K562 (cell line): ENCODE measurements at regions not wholly inside any gene's neighbourhood (a gene's known extent, or its start where the extent isn't known, plus 50 kb on each side); places are given as distances from the start of the nearest gene placed in this dataset.

Experiments used
- ATAC-seq: fragments of 200-7000 bp; cut with Tn5 transposase; 3 replicates; pipeline ENCODE4 v1.9.1; 2020; ENCODE audit warnings: moderate library complexity
- BruUV-seq: library from RNA; stranded (reverse); fragments of 400-500 nt; replicated peaks from 2 replicates; lab custom pipeline; 2021; lab: Mats Ljungman, UMichigan
- CTCF ChIA-PET: fragments of 300-600 bp; formaldehyde crosslinking; extraction: SDS; loops from one replicate; lab custom pipeline; 2021; ENCODE audit warnings: low intra/inter-chr PET ratio; lab: Yijun Ruan, JAX
- POLR2A ChIA-PET: fragments of 300-600, 350-650 bp; sonication (Branson Sonifier 250); formaldehyde crosslinking; extraction: SDS; loops from one replicate; lab custom pipeline; 2021; ENCODE audit warnings: antibody characterized with exemption, inconsistent platforms; lab: Yijun Ruan, JAX
- DNase-seq, 4 experiments: peaks; one replicate each; pipeline versions ENCODE4 v3.0.0 to v3.0.0-alpha.2; 2011 to 2018; ENCODE audit warnings: low spot score in 3 of 4, mixed read lengths in 3 of 4; ENCODE audit errors: extremely low read depth in 1 of 4
- FAIRE-seq: peaks from 2 replicates; lab custom pipeline; 2011; peaks lifted over from hg19 to GRCh38; lab: Jason Lieb, UNC
- H2AFZ ChIP-seq: 2 replicates; pipeline ENCODE4 v1.6.0; 2011; ENCODE audit warnings: low read depth, low read length, control low read depth, inconsistent platforms
- H3K27ac ChIP-seq: fragments of 200-600 bp; 3 replicates; pipeline ENCODE4 v1.8.0; 2011; ENCODE audit warnings: low read depth, mild to moderate bottlenecking, control low read depth, inconsistent platforms, low read length, moderate library complexity, mixed read lengths; ENCODE audit errors: extremely low read depth
- H3K27me3 ChIP-seq, 2 experiments: fragments of 300-600 bp in 1 of 2; 2 replicates in 1 of 2; 3 replicates in 1 of 2; pipeline versions ENCODE4 v1.6.0 to v1.8.0; 2011; ENCODE audit warnings: inconsistent platforms in 2 of 2, low read length in 2 of 2, mild to moderate bottlenecking in 1 of 2, mixed read lengths in 1 of 2, moderate library complexity in 1 of 2; ENCODE audit not compliant: control insufficient read depth in 2 of 2, insufficient read depth in 2 of 2
- H3K36me3 ChIP-seq: fragments of 300-600 bp; 3 replicates; pipeline ENCODE4 v1.8.0; 2011; ENCODE audit warnings: mild to moderate bottlenecking, low read length, inconsistent platforms; ENCODE audit not compliant: control insufficient read depth, insufficient read depth
- H3K4me1 ChIP-seq, 2 experiments: fragments of 200-600 bp in 1 of 2; replicated peaks in 1 of 2; 2 replicates in 1 of 2; 3 replicates in 1 of 2; pipeline versions ENCODE4 v1.5.1 to v1.8.0; 2011; ENCODE audit warnings: inconsistent platforms in 2 of 2, low read length in 2 of 2, mild to moderate bottlenecking in 1 of 2, mixed read lengths in 1 of 2, moderate library complexity in 1 of 2; ENCODE audit not compliant: control insufficient read depth in 2 of 2, insufficient read depth in 2 of 2
- H3K4me2 ChIP-seq: 2 replicates; pipeline ENCODE4 v1.6.1; 2011; ENCODE audit warnings: low read length, control low read depth, inconsistent platforms, mixed read lengths; ENCODE audit not compliant: insufficient read depth
- H3K4me3 ChIP-seq: fragments of 200-600 bp; sonication (generic), shearing (Covaris generic); 2 replicates; pipeline ENCODE4 v1.5.1; 2016; ENCODE audit warnings: control low read depth, inconsistent platforms
- H3K79me2 ChIP-seq: fragments of 200-600 bp; 3 replicates; pipeline ENCODE4 v1.8.0; 2011; ENCODE audit warnings: low read length, inconsistent platforms; ENCODE audit not compliant: control insufficient read depth, insufficient read depth
- H3K9ac ChIP-seq, 2 experiments: 2 replicates each; pipeline versions ENCODE4 v1.6.0 to v1.6.1; 2011; ENCODE audit warnings: low read depth in 2 of 2, low read length in 2 of 2, control low read depth in 1 of 2, inconsistent platforms in 1 of 2, mild to moderate bottlenecking in 1 of 2, mixed read lengths in 1 of 2; ENCODE audit not compliant: insufficient read depth in 1 of 2
- H3K9me1 ChIP-seq: one replicate; pipeline ENCODE4 v1.6.0; 2011; ENCODE audit warnings: inconsistent platforms, mild to moderate bottlenecking, low read length, moderate library complexity; ENCODE audit not compliant: control insufficient read depth, insufficient read depth
- H3K9me3 ChIP-seq: replicated peaks from 2 replicates; pipeline ENCODE4 v1.5.1; 2011; ENCODE audit warnings: low read depth, low read length, inconsistent platforms; ENCODE audit not compliant: control insufficient read depth, insufficient read depth
- H4K20me1 ChIP-seq: replicated peaks from 2 replicates; pipeline ENCODE4 v1.6.1; 2011; ENCODE audit warnings: low read length, inconsistent platforms, mixed read lengths; ENCODE audit not compliant: control insufficient read depth, insufficient read depth
- ASH1L ChIP-seq: fragments of 450-650 bp; IDR thresholded peaks from 2 replicates; pipeline ENCODE4 v1.6.1; 2018; ENCODE audit warnings: borderline replicate concordance, mild to moderate bottlenecking, low read depth; ENCODE audit not compliant: partially characterized antibody
- CEBPZ ChIP-seq: fragments of 150-350 bp; IDR thresholded peaks from 2 replicates; pipeline ENCODE4 v1.6.1; 2014; ENCODE audit warnings: low read depth, mild to moderate bottlenecking, low read length, borderline replicate concordance
- GABPA ChIP-seq: fragments of 200-800 bp; sonication (Bioruptor generic); conservative IDR thresholded peaks from 2 replicates; pipeline ENCODE4 v1.6.1; 2016; ENCODE audit warnings: low read depth, missing genetic modification characterization, missing compliant biosample characterization
- GTF2F1 ChIP-seq: IDR thresholded peaks from 2 replicates; pipeline ENCODE4 v1.6.1; 2011; ENCODE audit warnings: low read depth, low read length, improper control_type of control experiment
- HES1 ChIP-seq: fragments of 450-650 bp; IDR thresholded peaks from 2 replicates; pipeline ENCODE4 v1.6.1; 2016; ENCODE audit warnings: low read depth, mild to moderate bottlenecking, moderate library complexity
- HNRNPH1 ChIP-seq: fragments of 200-400 bp; formaldehyde crosslinking; optimal IDR thresholded peaks from 2 replicates; pipeline ENCODE3; 2017; ENCODE audit warnings: low read depth, mild to moderate bottlenecking, low read length, moderate library complexity
- JUN ChIP-seq, 2 experiments: sonication (generic) in 1 of 2; formaldehyde crosslinking in 1 of 2; IDR thresholded peaks; 2 replicates each; pipeline versions ENCODE4 v1.6.1 to v1.8.0; 2012 to 2022; ENCODE audit warnings: borderline replicate concordance in 2 of 2, mild to moderate bottlenecking in 2 of 2, improper control_type of control experiment in 1 of 2, low read depth in 1 of 2, low read length in 1 of 2, missing genetic modification reagents in 1 of 2
- MED1 ChIP-seq: sonication (generic); formaldehyde crosslinking; IDR thresholded peaks from 2 replicates; pipeline ENCODE4 v1.8.1; 2023; ENCODE audit warnings: missing genetic modification reagents, borderline replicate concordance
- RBM17 ChIP-seq: fragments of 200-400 bp; formaldehyde crosslinking; IDR thresholded peaks from 2 replicates; pipeline ENCODE4 v1.6.1; 2017; ENCODE audit warnings: low read depth, mild to moderate bottlenecking, low read length, borderline replicate concordance
- RUNX1 ChIP-seq: sonication (generic); IDR thresholded peaks from 2 replicates; pipeline ENCODE4 v1.6.1; 2016; ENCODE audit warnings: antibody characterized with exemption, low read depth
- ZBTB1 ChIP-seq: sonication (generic); formaldehyde crosslinking; IDR thresholded peaks from 2 replicates; pipeline ENCODE4 v1.8.1; 2023; ENCODE audit warnings: missing genetic modification reagents, low read depth, mild to moderate bottlenecking, borderline replicate concordance
- ZBTB2 ChIP-seq: fragments of 450-650 bp; IDR thresholded peaks from 2 replicates; pipeline ENCODE4 v1.6.1; 2016; ENCODE audit warnings: antibody characterized with exemption
- ZBTB33 ChIP-seq: sonication (generic); formaldehyde crosslinking; IDR thresholded peaks from 2 replicates; pipeline ENCODE4 v1.8.1; 2023; ENCODE audit warnings: mild to moderate bottlenecking, missing genetic modification reagents
- ZNF143 ChIP-seq: sonication (generic); formaldehyde crosslinking; IDR thresholded peaks from 2 replicates; pipeline ENCODE4 v1.9.0; 2022; ENCODE audit warnings: mild to moderate bottlenecking, missing genetic modification reagents
- ZNF175 ChIP-seq: fragments of 200-800 bp; sonication (Bioruptor generic); IDR thresholded peaks from 2 replicates; pipeline ENCODE4 v1.6.1; 2016; ENCODE audit warnings: low read depth, mild to moderate bottlenecking, missing genetic modification characterization, missing compliant biosample characterization
- WGBS: fragments of 100-300 bp; shearing (Covaris generic); methylation state at CpG from one replicate; pipeline ENCODE4 v1.1.6; 2016; ENCODE audit warnings: low coverage, mixed read lengths; ENCODE audit not compliant: insufficient coverage; ENCODE audit errors: missing lambda C conversion rate; 5-methylcytosine and 5-hydroxymethylcytosine counted together
- in situ Hi-C: fragments of 300-500 bp; cut with MboI; formaldehyde crosslinking; loops from 4 replicates; pipeline ENCODE4 v1.15.0; 2018; ENCODE audit warnings: inconsistent platforms, mixed read lengths
- intact Hi-C: fragments of 100-400 bp; cut with micrococcal nuclease; formaldehyde crosslinking; loops from 2 replicates; pipeline ENCODE4 v1.14.2; 2022

GRCh38 chr10:125567529-125567928 is 115.4 kb downstream of the TEX36 start:
- H3K4me2 ChIP-seq: peak overlapping the region; percentile 53
- FAIRE-seq (no peak), ATAC-seq (peak; percentile 91), DNase-seq (peak in 1 of 4 experiments; percentile 7)
- WGBS: 3% methylated on average over 5 of the region's 6 CpGs
- peak overlapping the region; percentile 76 for H2AFZ ChIP-seq
- no peaks in the 10 kb centered on the region for H3K4me1 ChIP-seq
- no peak overlapping the region for H3K4me3 ChIP-seq
- no peaks in the 10 kb centered on the region for H3K36me3 ChIP-seq
- H3K27me3 ChIP-seq: no peaks in the 10 kb centered on the region; a peak in 1 of 5 replicates
- no peaks in the 10 kb centered on the region for H3K9me1 ChIP-seq
- CTCF ChIA-PET: no interaction called here
- H3K27ac ChIP-seq: no peak overlapping the region
- no TSS peak for BruUV-seq
- no peaks in the 10 kb centered on the region for H3K9me3 ChIP-seq
- POLR2A ChIA-PET: interaction anchor here (0.6 kb wide), 1 partner anchor 83 kb away, joined by 3 read pairs; no protein-coding TSS in a partner anchor
- in situ Hi-C loops (no loop called here), intact Hi-C loops (no loop called here)
- no peaks in the 10 kb centered on the region for H4K20me1 ChIP-seq
- no peak overlapping the region for H3K9ac ChIP-seq
- no peaks in the 10 kb centered on the region for H3K79me2 ChIP-seq
- TF ChIP-seq ZBTB33 (CRISPR knock-in tag) (no peak), ZNF175 (CRISPR knock-in tag) (no peak), RUNX1 (no peak), MED1 (CRISPR knock-in tag) (no peak), GTF2F1 (no peak), HES1 (no peak), ZNF143 (CRISPR knock-in tag) (no peak), RBM17 (no peak), GABPA (peak; percentile 55), CEBPZ (no peak), HNRNPH1 (no peak), ZBTB2 (no peak), ZBTB1 (CRISPR knock-in tag) (no peak), JUN (IDR thresholded peaks at IDR 0.05; ENCODE audit: borderline replicate concordance, low read depth, low read length) (no peak), JUN (CRISPR knock-in tag; IDR thresholded peaks at IDR 0.05; ENCODE audit: borderline replicate concordance) (no peak), ASH1L (no peak)
